Endothelial cell of umbilical vein (primary cell): ENCODE measurements at regions not wholly inside any gene's neighbourhood (a gene's known extent, or its start where the extent isn't known, plus 50 kb on each side); places are given as distances from the start of the nearest gene placed in this dataset.

Experiments
- JUN ChIP-seq: IDR thresholded peaks from 2 replicates; pipeline ENCODE4 v1.6.1; 2011; ENCODE audit warnings: borderline replicate concordance, low read depth; ENCODE audit not compliant: insufficient read length, insufficient read depth
- MYC ChIP-seq: IDR thresholded peaks from one replicate; pipeline ENCODE4 v1.6.1; 2011; ENCODE audit warnings: mild to moderate bottlenecking, low read depth, low read length
- POLR2AphosphoS5 ChIP-seq: IDR thresholded peaks from 2 replicates; pipeline ENCODE4 v1.6.1; 2012; ENCODE audit warnings: low read depth, mild to moderate bottlenecking, control low read depth, low read length, moderate library complexity; ENCODE audit not compliant: insufficient read depth
- TF ChIP-seq, protein P1 (sequence below), 2 donors: IDR thresholded peaks; 1 replicate in 1 of 2; 2 replicates in 1 of 2; pipeline ENCODE4 v1.5.1; 2011; ENCODE audit warnings: low read length in 2 of 2, mild to moderate bottlenecking in 2 of 2, moderate library complexity in 2 of 2, control low read depth in 1 of 2, inconsistent platforms in 1 of 2, low read depth in 1 of 2; ENCODE audit not compliant: insufficient read depth in 1 of 2; ENCODE audit errors: extremely low read depth in 1 of 2

DNA sequence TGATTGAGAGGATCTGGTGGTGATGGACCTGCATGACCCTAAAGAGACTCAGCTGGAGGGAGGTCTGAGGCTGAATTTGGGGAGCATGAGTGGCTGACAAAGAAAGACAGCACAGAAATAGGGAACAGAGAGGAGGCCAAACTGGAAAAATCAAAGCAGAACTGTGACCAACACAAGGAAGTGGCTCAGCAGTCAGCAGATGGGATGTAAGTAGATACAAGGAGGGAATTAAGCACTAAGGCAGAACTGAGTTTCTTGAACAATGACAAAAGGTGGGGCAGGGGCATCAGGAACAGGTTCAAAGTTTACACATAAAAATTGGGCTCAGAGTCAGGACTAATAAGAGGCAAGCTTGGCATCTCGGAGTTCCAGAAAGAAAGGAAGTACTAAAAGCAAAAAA is 144.3 kb upstream of the KLF3 start:
- no peak for TF ChIP-seq JUN
- TF ChIP-seq, protein P1, sequence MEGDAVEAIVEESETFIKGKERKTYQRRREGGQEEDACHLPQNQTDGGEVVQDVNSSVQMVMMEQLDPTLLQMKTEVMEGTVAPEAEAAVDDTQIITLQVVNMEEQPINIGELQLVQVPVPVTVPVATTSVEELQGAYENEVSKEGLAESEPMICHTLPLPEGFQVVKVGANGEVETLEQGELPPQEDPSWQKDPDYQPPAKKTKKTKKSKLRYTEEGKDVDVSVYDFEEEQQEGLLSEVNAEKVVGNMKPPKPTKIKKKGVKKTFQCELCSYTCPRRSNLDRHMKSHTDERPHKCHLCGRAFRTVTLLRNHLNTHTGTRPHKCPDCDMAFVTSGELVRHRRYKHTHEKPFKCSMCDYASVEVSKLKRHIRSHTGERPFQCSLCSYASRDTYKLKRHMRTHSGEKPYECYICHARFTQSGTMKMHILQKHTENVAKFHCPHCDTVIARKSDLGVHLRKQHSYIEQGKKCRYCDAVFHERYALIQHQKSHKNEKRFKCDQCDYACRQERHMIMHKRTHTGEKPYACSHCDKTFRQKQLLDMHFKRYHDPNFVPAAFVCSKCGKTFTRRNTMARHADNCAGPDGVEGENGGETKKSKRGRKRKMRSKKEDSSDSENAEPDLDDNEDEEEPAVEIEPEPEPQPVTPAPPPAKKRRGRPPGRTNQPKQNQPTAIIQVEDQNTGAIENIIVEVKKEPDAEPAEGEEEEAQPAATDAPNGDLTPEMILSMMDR (IDR thresholded peaks at IDR 0.05; ENCODE audit: extremely low read depth in 1 of 2, insufficient read depth in 1 of 2, low read depth in 1 of 2, low read length in 2 of 2), result no peak
- no peak for TF ChIP-seq MYC
- no peak for TF ChIP-seq POLR2AphosphoS5
